IPS DF 4.7 (cell line): ENCODE measurements at regions not wholly inside any gene's neighbourhood (a gene's known extent, or its start where the extent isn't known, plus 50 kb on each side); places are given as distances from the start of the nearest gene placed in this dataset.
"Not testable (repeated sequence)": the region's sequence is repeated elsewhere in the genome, so short reads cannot be mapped to it uniquely, and the experiment has no call there.

Experiments used
- DNase-seq: peaks from one replicate; pipeline ENCODE4 v3.0.0-alpha.2; 2013; ENCODE audit warnings: low spot score; ENCODE audit errors: extremely low read depth

- no peak for DNase-seq
Observed at GRCh38 chr18:10242936-10243680, 211.3 kb upstream of the APCDD1 start.

GRCh38 chr18:10244341-10244740 lies 210.1 kb upstream of the APCDD1 start:
- DNase-seq = no peak

- no peak for DNase-seq
Observed at GRCh38 chr18:10245031-10245845, 209.2 kb upstream of the APCDD1 start.

GRCh38 chr18:10245846-10246175 lies 208.6 kb upstream of the APCDD1 start:
- DNase-seq = no peak

GRCh38 chr18:10247021-10247741 lies 207.3 kb upstream of the APCDD1 start:
- no peak for DNase-seq

- DNase-seq = no peak
Observed at GRCh38 chr18:10247742-10248082, 206.7 kb upstream of the APCDD1 start.

- no peak for DNase-seq
Observed at GRCh38 chr18:10248738-10249137, 205.7 kb upstream of the APCDD1 start.

GRCh38 chr18:10249270-10249669 lies 205.2 kb upstream of the APCDD1 start:
- no peak for DNase-seq

GRCh38 chr18:10249801-10250200 lies 204.6 kb upstream of the APCDD1 start:
- no peak for DNase-seq

- DNase-seq = no peak
Observed at GRCh38 chr18:10252494-10252893, 201.9 kb upstream of the APCDD1 start.

- DNase-seq = no peak
Observed at GRCh38 chr18:10252952-10253705, 201.3 kb upstream of the APCDD1 start.

- DNase-seq = not testable (repeated sequence)
Observed at GRCh38 chr18:10256276-10256675, 198.2 kb upstream of the APCDD1 start.

GRCh38 chr18:10258836-10259474 lies 195.5 kb upstream of the APCDD1 start:
- DNase-seq = no peak

GRCh38 chr18:10259901-10260300 lies 194.5 kb upstream of the APCDD1 start:
- DNase-seq = no peak

GRCh38 chr18:10261344-10262276 lies 192.8 kb upstream of the APCDD1 start:
- DNase-seq = no peak

- no peak for DNase-seq
Observed at GRCh38 chr18:10262566-10262965, 191.9 kb upstream of the APCDD1 start.

- DNase-seq = no peak
Observed at GRCh38 chr18:10264260-10264659, 190.2 kb upstream of the APCDD1 start.

- no peak for DNase-seq
Observed at GRCh38 chr18:10265560-10266333, 188.7 kb upstream of the APCDD1 start.

- DNase-seq = no peak
Observed at GRCh38 chr18:10266334-10266590, 188.2 kb upstream of the APCDD1 start.

GRCh38 chr18:10269261-10269660 lies 185.2 kb upstream of the APCDD1 start:
- DNase-seq = no peak
